ENCODE measurements at regions not wholly inside any gene's neighbourhood (a gene's known extent, or its start where the extent isn't known, plus 50 kb on each side); places are given as distances from the start of the nearest gene placed in this dataset.

GRCh38 chr3:127390365-127391025 is 102.6 kb upstream of the PRR20G start:
- H3K36me3 ChIP-seq: no peaks in the 10 kb centered on the region
- intact Hi-C loops (cut with DNase I; ENCODE audit: low total_unique reads): no loop called here
- H3K4me3 ChIP-seq: no peak overlapping the region
- H3K9me3 ChIP-seq: no peaks in the 10 kb centered on the region
- no peaks in the 10 kb centered on the region for H3K27me3 ChIP-seq
- no peak for TF ChIP-seq POLR2A (IDR thresholded peaks at IDR 0.05)
- no peak for TF ChIP-seq POLR2AphosphoS5 (IDR thresholded peaks at IDR 0.05)
- TF ChIP-seq, protein P1, sequence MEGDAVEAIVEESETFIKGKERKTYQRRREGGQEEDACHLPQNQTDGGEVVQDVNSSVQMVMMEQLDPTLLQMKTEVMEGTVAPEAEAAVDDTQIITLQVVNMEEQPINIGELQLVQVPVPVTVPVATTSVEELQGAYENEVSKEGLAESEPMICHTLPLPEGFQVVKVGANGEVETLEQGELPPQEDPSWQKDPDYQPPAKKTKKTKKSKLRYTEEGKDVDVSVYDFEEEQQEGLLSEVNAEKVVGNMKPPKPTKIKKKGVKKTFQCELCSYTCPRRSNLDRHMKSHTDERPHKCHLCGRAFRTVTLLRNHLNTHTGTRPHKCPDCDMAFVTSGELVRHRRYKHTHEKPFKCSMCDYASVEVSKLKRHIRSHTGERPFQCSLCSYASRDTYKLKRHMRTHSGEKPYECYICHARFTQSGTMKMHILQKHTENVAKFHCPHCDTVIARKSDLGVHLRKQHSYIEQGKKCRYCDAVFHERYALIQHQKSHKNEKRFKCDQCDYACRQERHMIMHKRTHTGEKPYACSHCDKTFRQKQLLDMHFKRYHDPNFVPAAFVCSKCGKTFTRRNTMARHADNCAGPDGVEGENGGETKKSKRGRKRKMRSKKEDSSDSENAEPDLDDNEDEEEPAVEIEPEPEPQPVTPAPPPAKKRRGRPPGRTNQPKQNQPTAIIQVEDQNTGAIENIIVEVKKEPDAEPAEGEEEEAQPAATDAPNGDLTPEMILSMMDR (IDR thresholded peaks at IDR 0.05): no peak
- no peaks in the 10 kb centered on the region for H3K4me1 ChIP-seq
- DNase-seq (ENCODE audit: low spot score in 2 of 2): no peak
- H3K27ac ChIP-seq: no peak overlapping the region

DNA sequence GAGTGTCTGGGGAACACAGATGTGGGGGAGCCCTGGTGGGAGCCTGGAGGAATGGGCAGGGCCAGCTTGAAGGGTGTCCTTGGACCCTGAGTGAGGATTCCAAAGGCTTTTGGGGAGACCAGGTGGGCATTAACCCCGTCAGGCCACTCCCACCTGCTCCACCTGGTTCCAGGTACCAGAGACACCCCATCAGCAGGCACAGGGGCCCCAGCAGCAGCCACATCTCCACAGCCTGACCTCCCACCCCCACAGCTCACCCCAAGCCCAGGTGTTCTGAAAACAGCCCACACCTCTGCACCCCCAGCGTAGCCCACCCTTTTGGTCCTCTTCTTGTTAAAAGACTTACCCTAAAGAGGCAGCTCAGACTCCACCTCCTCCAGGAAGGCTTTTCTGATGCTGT is 102.1 kb upstream of the PRR20G start:
- TF ChIP-seq POLR2AphosphoS5 (IDR thresholded peaks at IDR 0.05) (no peak), POLR2A (IDR thresholded peaks at IDR 0.05) (no peak)
- TF ChIP-seq, protein P1 (IDR thresholded peaks at IDR 0.05): no peak
- no peaks in the 10 kb centered on the region for H3K4me1 ChIP-seq
- H3K36me3 ChIP-seq: no peaks in the 10 kb centered on the region
- H3K4me3 ChIP-seq: no peak overlapping the region
- H3K27ac ChIP-seq: no peak overlapping the region
- intact Hi-C loops (cut with DNase I; ENCODE audit: low total_unique reads): no loop called here
- H3K9me3 ChIP-seq: no peaks in the 10 kb centered on the region
- no peaks in the 10 kb centered on the region for H3K27me3 ChIP-seq
- DNase-seq (ENCODE audit: low spot score in 2 of 2): peak in 1 of 2 donors; percentile 3

DNA sequence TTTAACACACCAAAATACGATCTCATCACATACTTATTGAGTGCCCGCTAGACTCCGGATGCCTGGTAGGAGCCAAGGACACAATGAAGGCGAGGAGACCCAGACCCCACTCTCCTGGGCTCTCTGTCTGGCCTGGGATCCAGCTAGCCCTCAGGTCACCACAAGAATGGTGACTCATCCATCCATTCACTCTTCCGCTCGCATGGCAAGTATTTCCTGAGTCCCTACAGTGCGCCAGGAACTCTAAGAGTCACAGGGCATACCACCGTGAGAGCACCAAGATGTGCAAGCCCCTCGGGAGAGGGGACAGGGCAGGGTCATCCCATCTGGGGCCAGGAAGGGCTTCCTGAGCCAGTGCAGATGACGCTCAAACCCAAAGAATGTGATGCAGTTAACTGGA is 101.6 kb upstream of the PRR20G start:
- Histone ChIP-seq H3K27me3 (no peaks in the 10 kb centered on the region), H3K4me1 (no peaks in the 10 kb centered on the region), H3K36me3 (no peaks in the 10 kb centered on the region), H3K27ac (no peak overlapping the region), H3K4me3 (no peak overlapping the region), H3K9me3 (no peaks in the 10 kb centered on the region)
- TF ChIP-seq POLR2AphosphoS5 (IDR thresholded peaks at IDR 0.05): no peak
- no peak for TF ChIP-seq POLR2A (IDR thresholded peaks at IDR 0.05)
- TF ChIP-seq, protein P1 (IDR thresholded peaks at IDR 0.05): no peak
- intact Hi-C loops (cut with DNase I; ENCODE audit: low total_unique reads): no loop called here
- peak in 1 of 2 donors; percentile 14 for DNase-seq (ENCODE audit: low spot score in 2 of 2)

DNA sequence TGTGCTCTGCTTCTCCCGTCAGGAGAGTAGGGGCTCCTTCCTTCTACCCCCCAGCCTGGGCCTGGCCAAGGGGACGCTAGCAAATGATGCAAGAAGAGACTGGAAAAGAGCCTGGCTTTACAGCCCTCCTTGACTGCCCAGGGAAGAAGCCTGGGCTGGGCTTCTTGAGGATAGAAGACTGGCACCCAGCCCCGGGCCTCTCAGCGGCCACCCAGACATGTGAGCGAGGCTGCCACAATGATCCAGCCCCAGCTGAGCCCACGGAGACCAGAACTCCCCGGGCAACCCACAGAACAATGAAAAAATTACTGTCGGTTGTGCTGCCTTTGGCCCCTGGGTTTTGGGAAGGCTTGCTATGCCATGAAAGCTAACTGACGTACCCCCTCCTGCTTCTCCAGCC is 100.6 kb upstream of the PRR20G start:
- Histone ChIP-seq H3K4me1 (no peaks in the 10 kb centered on the region), H3K4me3 (no peak overlapping the region), H3K36me3 (no peaks in the 10 kb centered on the region), H3K27ac (no peak overlapping the region), H3K9me3 (no peaks in the 10 kb centered on the region), H3K27me3 (no peaks in the 10 kb centered on the region)
- intact Hi-C loops (cut with DNase I; ENCODE audit: low total_unique reads): no loop called here
- TF ChIP-seq, protein P1 (IDR thresholded peaks at IDR 0.05): no peak
- TF ChIP-seq POLR2A (IDR thresholded peaks at IDR 0.05) (no peak), POLR2AphosphoS5 (IDR thresholded peaks at IDR 0.05) (no peak)
- peak in 1 of 2 donors; percentile 19 for DNase-seq (ENCODE audit: low spot score in 2 of 2)

DNA sequence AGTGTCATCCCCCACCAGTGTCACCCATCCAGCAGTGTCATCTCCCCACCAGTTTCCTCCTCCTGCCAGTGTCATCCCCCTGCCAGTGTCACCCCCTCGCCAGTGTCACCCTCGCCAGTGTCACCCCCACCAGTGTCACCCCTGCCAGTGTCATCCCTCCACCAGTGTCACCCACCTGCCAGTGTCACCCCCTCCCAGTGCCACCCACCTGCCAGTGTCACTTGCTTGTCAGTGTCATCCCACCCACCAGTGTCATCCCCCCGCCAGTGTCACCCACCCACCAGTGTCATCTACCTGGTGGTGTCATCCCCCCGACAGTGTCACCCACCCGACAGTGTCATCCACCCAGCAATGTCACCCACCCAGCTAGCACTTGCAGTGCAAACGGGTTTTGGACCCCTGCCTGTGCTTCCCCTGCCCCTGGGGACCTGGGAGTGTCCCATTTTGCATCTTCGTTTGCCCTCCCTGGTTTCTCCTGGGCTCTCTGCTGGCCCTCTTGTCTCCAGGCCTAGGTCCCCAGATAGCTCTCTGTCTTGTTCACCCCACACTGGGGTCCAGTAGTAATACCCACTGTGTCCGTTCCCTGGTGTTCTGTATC is 99.8 kb upstream of the PRR20G start:
- Histone ChIP-seq H3K36me3 (no peaks in the 10 kb centered on the region), H3K4me1 (no peaks in the 10 kb centered on the region), H3K27ac (no peak overlapping the region), H3K4me3 (no peak overlapping the region), H3K9me3 (no peaks in the 10 kb centered on the region), H3K27me3 (no peaks in the 10 kb centered on the region)
- intact Hi-C loops (cut with DNase I; ENCODE audit: low total_unique reads): no loop called here
- TF ChIP-seq POLR2AphosphoS5 (IDR thresholded peaks at IDR 0.05) (no peak), POLR2A (IDR thresholded peaks at IDR 0.05) (no peak)
- TF ChIP-seq, protein P1 (IDR thresholded peaks at IDR 0.05): no peak
- no peak for DNase-seq (ENCODE audit: low spot score in 2 of 2)

Measured in breast epithelium (tissue), 4 donors.